NCI-H524 treated with DMSO at 0.1 percent for 48 hours (cell line): ENCODE measurements at regions not wholly inside any gene's neighbourhood (a gene's known extent, or its start where the extent isn't known, plus 50 kb on each side); places are given as distances from the start of the nearest gene placed in this dataset.

Experiments used
- DNase-seq: peaks from one replicate; lab custom pipeline; 2025; lab: John Stamatoyannopoulos, UW

- no peak for DNase-seq
Observed at GRCh38 chr13:105783261-105783660, 752.2 kb downstream of the EFNB2 start.

GRCh38 chr13:105778196-105778595, 757.3 kb downstream of the EFNB2 start:
- no peak for DNase-seq

GRCh38 chr13:105774739-105775460, 760.6 kb downstream of the EFNB2 start:
- DNase-seq, result no peak

- DNase-seq, result no peak
Observed at GRCh38 chr13:105773863-105774538, 761.5 kb downstream of the EFNB2 start.

GRCh38 chr13:105773241-105773640, 762.2 kb downstream of the EFNB2 start:
- no peak for DNase-seq

- DNase-seq, result no peak
Observed at GRCh38 chr13:105764486-105764885, 771.0 kb downstream of the EFNB2 start.

GRCh38 chr13:105763851-105764250, 771.6 kb downstream of the EFNB2 start:
- DNase-seq, result no peak

- DNase-seq, result no peak
Observed at GRCh38 chr13:105762096-105762495, 773.4 kb downstream of the EFNB2 start.

- no peak for DNase-seq
Observed at GRCh38 chr13:105758918-105759860, 776.3 kb downstream of the EFNB2 start.

- DNase-seq, result no peak
Observed at GRCh38 chr13:105740739-105741138, 794.7 kb downstream of the EFNB2 start.

- DNase-seq, result no peak
Observed at GRCh38 chr13:105737688-105738087, 797.8 kb downstream of the EFNB2 start.

GRCh38 chr13:105735281-105735680, 800.2 kb downstream of the EFNB2 start:
- no peak for DNase-seq

- no peak for DNase-seq
Observed at GRCh38 chr13:105732806-105733529, 802.5 kb downstream of the EFNB2 start.

GRCh38 chr13:105725887-105726286, 809.6 kb downstream of the EFNB2 start:
- DNase-seq, result no peak

GRCh38 chr13:105721016-105721415, 814.4 kb downstream of the EFNB2 start:
- DNase-seq, result no peak

GRCh38 chr13:105719859-105720258, 815.6 kb downstream of the EFNB2 start:
- DNase-seq, result no peak

GRCh38 chr13:105709181-105709580, 826.3 kb downstream of the EFNB2 start:
- DNase-seq, result no peak

- DNase-seq, result no peak
Observed at GRCh38 chr13:105703843-105704242, 831.6 kb downstream of the EFNB2 start.

GRCh38 chr13:105702441-105702840, 833.0 kb downstream of the EFNB2 start:
- DNase-seq, result no peak

GRCh38 chr13:105692769-105693168, 842.7 kb downstream of the EFNB2 start:
- DNase-seq, result no peak

GRCh38 chr13:105684216-105684615, 851.2 kb downstream of the EFNB2 start:
- no peak for DNase-seq

GRCh38 chr13:105679838-105680237, 855.6 kb downstream of the EFNB2 start:
- no peak for DNase-seq
